ENCODE measurements at regions not wholly inside any gene's neighbourhood (a gene's known extent, or its start where the extent isn't known, plus 50 kb on each side); places are given as distances from the start of the nearest gene placed in this dataset.

- no peak for DNase-seq
Observed at GRCh38 chr4:157443537-157443936, 223.0 kb downstream of the GRIA2 start.

GRCh38 chr4:157425897-157426296 is 205.4 kb downstream of the GRIA2 start:
- no peak for DNase-seq

GRCh38 chr4:157423526-157424020 is 203.0 kb downstream of the GRIA2 start:
- DNase-seq = no peak

- no peak for DNase-seq
Observed at GRCh38 chr4:157421365-157421764, 200.8 kb downstream of the GRIA2 start.
